ENCODE measurements at regions not wholly inside any gene's neighbourhood (a gene's known extent, or its start where the extent isn't known, plus 50 kb on each side); places are given as distances from the start of the nearest gene placed in this dataset.
"Not testable (repeated sequence)": the region's sequence is repeated elsewhere in the genome, so short reads cannot be mapped to it uniquely, and the experiment has no call there.

GRCh38 chr2:51404226-51404625 is 372.3 kb upstream of the NRXN1 start:
- no peak for DNase-seq

GRCh38 chr2:51401546-51401945 is 369.6 kb upstream of the NRXN1 start:
- DNase-seq = no peak

- no peak for DNase-seq
Measured at GRCh38 chr2:51387235-51387634, 355.3 kb upstream of the NRXN1 start.

GRCh38 chr2:51379997-51380396 is 348.1 kb upstream of the NRXN1 start:
- DNase-seq = no peak

- no peak for DNase-seq
Measured at GRCh38 chr2:51368250-51368649, 336.3 kb upstream of the NRXN1 start.

- no peak for DNase-seq
Measured at GRCh38 chr2:51350100-51350499, 318.2 kb upstream of the NRXN1 start.

- DNase-seq = no peak
Measured at GRCh38 chr2:51344886-51345285, 313.0 kb upstream of the NRXN1 start.

- DNase-seq = no peak
Measured at GRCh38 chr2:51335087-51336058, 303.4 kb upstream of the NRXN1 start.

- no peak for DNase-seq
Measured at GRCh38 chr2:51329512-51329911, 297.6 kb upstream of the NRXN1 start.

GRCh38 chr2:51324051-51324450 is 292.1 kb upstream of the NRXN1 start:
- DNase-seq = no peak

- DNase-seq = no peak
Measured at GRCh38 chr2:51322613-51323012, 290.7 kb upstream of the NRXN1 start.

- no peak for DNase-seq
Measured at GRCh38 chr2:51304311-51304710, 272.4 kb upstream of the NRXN1 start.

- no peak for DNase-seq
Measured at GRCh38 chr2:51301381-51301780, 269.4 kb upstream of the NRXN1 start.

- DNase-seq = no peak
Measured at GRCh38 chr2:51299370-51299769, 267.4 kb upstream of the NRXN1 start.

- DNase-seq = no peak
Measured at GRCh38 chr2:51297488-51297887, 265.6 kb upstream of the NRXN1 start.

- DNase-seq = no peak
Measured at GRCh38 chr2:51293566-51294200, 261.8 kb upstream of the NRXN1 start.

- DNase-seq = no peak
Measured at GRCh38 chr2:51291762-51292551, 260.0 kb upstream of the NRXN1 start.

- DNase-seq = no peak
Measured at GRCh38 chr2:51290725-51291124, 258.8 kb upstream of the NRXN1 start.

GRCh38 chr2:51289045-51289444 is 257.1 kb upstream of the NRXN1 start:
- no peak for DNase-seq

GRCh38 chr2:51268191-51268590 is 236.3 kb upstream of the NRXN1 start:
- DNase-seq = no peak

- DNase-seq = no peak
Measured at GRCh38 chr2:51265539-51265938, 233.6 kb upstream of the NRXN1 start.

GRCh38 chr2:51263951-51264350 is 232.0 kb upstream of the NRXN1 start:
- DNase-seq = no peak

- DNase-seq = not testable (repeated sequence)
Measured at GRCh38 chr2:51263101-51263500, 231.2 kb upstream of the NRXN1 start.
